ENCODE measurements at regions not wholly inside any gene's neighbourhood (a gene's known extent, or its start where the extent isn't known, plus 50 kb on each side); places are given as distances from the start of the nearest gene placed in this dataset.

GRCh38 chr13:29994911-29995595 is 144.6 kb upstream of the UBL3 start:
- ATAC-seq: no peak

GRCh38 chr13:29993716-29994488 is 143.5 kb upstream of the UBL3 start:
- no peak for ATAC-seq

DNA sequence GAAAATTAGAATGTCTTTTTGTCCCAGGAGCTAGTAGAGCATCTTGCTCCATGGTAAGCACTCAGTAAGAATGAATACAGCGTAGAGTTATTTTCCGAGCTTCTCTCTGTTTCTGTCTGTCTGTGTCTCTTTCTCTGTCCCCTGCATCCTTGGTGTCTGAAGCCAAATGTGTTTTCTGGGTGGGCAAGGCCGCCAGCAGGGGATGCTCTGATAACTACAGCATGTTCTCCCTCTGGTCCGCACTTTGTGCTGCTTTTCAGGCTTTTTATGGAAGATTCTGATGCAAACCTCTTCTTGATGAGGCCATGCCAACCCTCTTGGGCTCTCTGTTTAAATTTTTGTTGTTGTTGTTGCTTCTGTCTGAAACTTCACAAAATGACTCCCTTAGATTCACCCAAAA is 142.8 kb upstream of the UBL3 start:
- ATAC-seq: no peak

- no peak for ATAC-seq
Measured at GRCh38 chr13:29991343-29991742, 140.9 kb upstream of the UBL3 start.

GRCh38 chr13:29987340-29987739 is 136.9 kb upstream of the UBL3 start:
- no peak for ATAC-seq

- ATAC-seq: no peak
Measured at GRCh38 chr13:29980339-29980738, 129.9 kb upstream of the UBL3 start.

GRCh38 chr13:29978211-29978610 is 127.8 kb upstream of the UBL3 start:
- no peak for ATAC-seq

DNA sequence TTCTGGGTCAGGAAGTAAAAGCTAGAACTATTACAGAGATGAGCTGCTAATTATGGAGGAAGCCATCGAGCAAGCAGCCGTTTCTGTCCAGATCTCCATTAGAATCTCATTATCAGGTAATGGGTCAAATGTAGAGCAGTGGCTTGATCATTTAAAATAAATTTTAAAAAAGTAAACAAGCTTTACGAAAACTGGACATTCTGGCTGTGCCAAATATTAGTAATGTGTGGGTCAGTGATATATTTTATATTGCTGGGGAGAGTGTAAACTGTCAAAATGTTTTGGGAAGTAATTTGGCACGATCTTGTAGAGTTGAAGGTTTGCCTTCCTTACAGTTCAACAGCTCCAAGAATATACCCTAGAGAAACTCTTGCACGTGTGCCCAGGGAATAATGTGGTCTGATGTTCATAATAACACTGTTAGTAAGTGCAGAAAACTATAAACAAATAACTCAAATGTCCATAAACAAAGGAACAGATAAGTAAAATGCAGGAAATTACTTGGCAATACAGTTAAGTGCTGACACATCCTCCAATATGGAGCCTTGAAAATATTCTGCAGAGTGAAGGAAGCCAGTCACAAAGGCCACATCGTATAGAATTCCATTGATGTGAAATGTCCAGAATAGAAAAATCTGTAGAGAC is 127.2 kb upstream of the UBL3 start:
- no peak for ATAC-seq

GRCh38 chr13:29976535-29976934 is 126.1 kb upstream of the UBL3 start:
- ATAC-seq: no peak

GRCh38 chr13:29975283-29975682 is 124.9 kb upstream of the UBL3 start:
- no peak for ATAC-seq

- no peak for ATAC-seq
Measured at GRCh38 chr13:29969286-29969685, 118.9 kb upstream of the UBL3 start.

DNA sequence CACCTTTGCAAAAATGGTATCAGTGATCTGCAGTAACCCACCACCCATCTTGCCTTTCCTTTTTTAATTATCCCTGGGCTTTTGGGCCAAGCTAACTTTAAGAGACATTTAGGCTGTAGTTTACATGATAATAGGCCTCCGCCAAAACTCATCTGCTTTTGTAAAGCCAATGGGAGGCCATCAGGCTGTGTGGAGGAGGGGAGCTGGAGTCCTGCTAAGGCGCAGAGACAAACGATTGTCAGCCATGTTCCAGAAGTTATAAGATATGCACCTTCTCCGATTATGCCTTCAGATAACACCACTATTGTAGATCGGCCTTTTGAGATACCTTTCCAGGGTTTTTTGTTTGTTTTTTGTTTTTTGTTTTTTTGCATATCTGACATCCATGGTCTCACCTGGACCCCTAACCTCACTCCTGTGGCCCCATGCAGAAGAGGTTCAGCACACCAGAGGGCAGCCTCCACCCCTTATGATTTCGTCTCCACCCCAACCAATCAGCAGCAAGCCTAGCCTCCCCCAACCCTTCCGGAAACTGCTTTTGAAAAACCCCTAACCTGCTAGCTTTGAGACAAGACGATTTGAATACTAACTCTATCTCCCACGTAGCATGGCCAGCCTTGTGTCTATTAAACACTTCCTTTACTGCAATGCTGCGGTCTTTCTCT is 113.9 kb upstream of the UBL3 start:
- no peak for ATAC-seq

- no peak for ATAC-seq
Measured at GRCh38 chr13:29963089-29963488, 112.7 kb upstream of the UBL3 start.

GRCh38 chr13:29961036-29961670 is 110.7 kb upstream of the UBL3 start:
- no peak for ATAC-seq

DNA sequence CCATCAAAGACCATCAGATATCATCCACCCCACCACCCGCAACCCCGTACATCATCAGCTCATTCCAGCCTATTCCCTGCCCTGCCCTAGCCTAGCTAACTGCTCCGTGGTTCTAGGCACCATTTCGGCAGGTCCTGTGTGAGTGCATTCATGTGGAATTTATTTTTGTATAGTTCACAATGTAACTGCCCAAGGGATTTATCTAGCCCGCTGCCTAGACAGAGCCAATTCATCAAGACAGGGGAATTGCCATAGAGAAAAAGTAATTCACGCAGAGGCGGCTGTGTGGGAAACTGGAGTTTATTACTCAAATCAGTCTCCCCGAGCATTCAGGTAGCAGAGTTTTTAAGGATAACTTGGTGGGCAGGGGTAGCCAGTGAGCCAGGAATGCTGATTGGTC is 109.2 kb upstream of the UBL3 start:
- ATAC-seq: no peak

GRCh38 chr13:29959086-29959485 is 108.7 kb upstream of the UBL3 start:
- no peak for ATAC-seq

DNA sequence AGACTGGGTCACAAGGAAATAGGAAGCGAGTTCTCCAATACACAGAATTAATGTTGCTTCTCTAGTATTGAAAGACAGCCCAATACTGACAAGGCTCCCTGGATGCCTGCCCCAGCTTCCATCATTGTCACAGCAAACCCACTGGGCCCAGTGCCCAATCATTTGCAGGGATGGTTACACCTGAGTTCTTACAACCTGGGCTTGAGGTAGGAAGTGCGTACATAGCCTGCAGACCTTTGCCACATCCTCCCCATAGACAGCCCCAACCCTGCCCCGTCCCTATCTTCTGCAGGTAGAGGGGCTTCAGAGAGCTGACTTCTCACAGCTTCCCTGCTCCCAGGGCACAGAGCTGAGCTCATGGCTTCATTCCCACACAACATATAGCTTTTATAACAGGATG is 108.1 kb upstream of the UBL3 start:
- no peak for ATAC-seq

DNA sequence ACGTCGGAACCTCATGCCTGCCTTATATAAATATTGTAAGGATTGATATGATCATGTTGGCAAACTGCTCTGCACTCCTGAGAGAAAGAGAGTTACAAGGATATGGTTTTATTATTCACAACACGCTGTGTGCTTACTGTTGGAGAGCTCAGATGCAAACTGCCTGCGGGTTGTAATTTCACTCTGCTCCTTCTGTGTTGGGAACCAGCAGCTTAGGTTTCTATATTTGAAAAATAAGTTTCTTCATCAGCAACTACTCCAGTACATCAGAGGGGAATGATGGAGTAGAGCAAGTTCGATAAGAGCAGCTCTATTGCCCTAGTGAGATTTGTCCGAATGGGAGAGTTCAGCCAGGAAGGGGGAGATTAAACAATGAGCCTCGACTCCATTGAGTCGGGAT is 106.9 kb upstream of the UBL3 start:
- no peak for ATAC-seq

- no peak for ATAC-seq
Measured at GRCh38 chr13:29956853-29957252, 106.4 kb upstream of the UBL3 start.

GRCh38 chr13:29955137-29955650 is 104.8 kb upstream of the UBL3 start:
- ATAC-seq: no peak

GRCh38 chr13:29954082-29955028 is 103.9 kb upstream of the UBL3 start:
- peak; percentile 87 to 92 for ATAC-seq

DNA sequence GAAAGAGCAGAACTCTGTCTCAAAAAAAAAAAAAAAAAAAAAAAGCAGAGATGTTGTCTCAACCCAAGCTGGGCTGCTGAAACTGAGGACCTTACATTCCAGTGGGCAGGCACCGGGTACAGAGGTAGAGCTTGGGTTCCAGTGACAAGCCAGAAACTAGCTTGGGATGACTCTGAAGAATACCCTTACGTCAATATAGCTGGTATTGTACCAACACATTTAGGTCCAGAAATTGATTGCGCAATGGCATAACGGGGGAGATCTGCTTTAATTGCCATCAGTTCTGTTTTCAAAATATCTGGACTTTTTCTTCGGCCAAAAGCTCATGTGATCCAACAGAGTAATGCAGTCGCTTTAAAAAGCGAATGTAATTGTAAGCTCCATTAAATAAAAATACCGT is 103.1 kb upstream of the UBL3 start:
- no peak for ATAC-seq
